NCI-H2171 (cell line): ENCODE measurements at regions not wholly inside any gene's neighbourhood (a gene's known extent, or its start where the extent isn't known, plus 50 kb on each side); places are given as distances from the start of the nearest gene placed in this dataset.
"Not testable (repeated sequence)": the region's sequence is repeated elsewhere in the genome, so short reads cannot be mapped to it uniquely, and the experiment has no call there.

ENCODE experiments used
- DNase-seq: peaks from one replicate; lab custom pipeline; 2025; lab: John Stamatoyannopoulos, UW

- DNase-seq, result no peak
Observed at GRCh38 chr16:26795184-26795583, 271.5 kb upstream of the C16orf82 start.

- DNase-seq, result no peak
Observed at GRCh38 chr16:26801628-26802027, 265.1 kb upstream of the C16orf82 start.

GRCh38 chr16:26802440-26802839, 264.3 kb upstream of the C16orf82 start:
- no peak for DNase-seq

- no peak for DNase-seq
Observed at GRCh38 chr16:26802965-26803364, 263.8 kb upstream of the C16orf82 start.

DNA sequence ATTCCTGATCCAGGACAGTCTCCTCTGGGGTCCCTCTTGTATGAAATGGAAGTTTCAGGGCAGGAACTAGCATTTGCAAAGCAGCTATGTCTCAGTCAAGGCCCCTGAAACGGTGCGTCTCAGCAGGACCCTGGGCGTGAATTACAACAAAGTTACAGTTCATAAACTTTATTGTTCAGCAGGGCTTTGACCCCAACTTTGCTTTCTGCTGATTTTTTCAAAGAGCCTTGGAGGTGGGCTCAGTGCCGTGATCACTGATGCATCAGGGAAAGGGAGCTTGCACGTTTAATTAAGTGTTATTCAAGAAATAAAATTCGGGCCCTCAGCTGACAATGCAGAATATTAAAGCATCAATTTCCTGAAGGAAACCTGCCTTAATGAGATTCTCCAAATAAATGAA, 260.1 kb upstream of the C16orf82 start:
- no peak for DNase-seq

DNA sequence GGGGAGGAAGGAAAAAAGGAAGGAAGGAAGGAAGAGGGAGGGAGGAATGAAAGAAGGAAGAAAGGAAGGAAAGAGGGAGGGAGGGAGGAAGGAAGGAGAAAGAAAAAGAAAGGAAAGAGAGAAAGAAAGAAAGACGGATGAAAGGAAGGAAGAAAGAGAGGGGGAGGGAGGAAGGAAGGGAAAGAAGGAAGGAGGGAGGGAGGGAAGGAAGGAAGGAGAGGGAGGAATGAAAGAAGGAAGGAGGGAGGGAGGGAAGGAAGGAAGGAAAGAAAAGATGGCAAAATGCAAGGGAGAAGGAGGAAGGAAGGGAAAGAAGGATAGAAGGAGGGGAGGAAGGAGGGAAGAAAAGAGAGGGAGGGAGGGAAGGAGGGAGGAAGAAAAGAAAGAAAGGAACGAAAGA, 257.3 kb upstream of the C16orf82 start:
- no peak for DNase-seq

- no peak for DNase-seq
Observed at GRCh38 chr16:26816266-26816665, 250.5 kb upstream of the C16orf82 start.

DNA sequence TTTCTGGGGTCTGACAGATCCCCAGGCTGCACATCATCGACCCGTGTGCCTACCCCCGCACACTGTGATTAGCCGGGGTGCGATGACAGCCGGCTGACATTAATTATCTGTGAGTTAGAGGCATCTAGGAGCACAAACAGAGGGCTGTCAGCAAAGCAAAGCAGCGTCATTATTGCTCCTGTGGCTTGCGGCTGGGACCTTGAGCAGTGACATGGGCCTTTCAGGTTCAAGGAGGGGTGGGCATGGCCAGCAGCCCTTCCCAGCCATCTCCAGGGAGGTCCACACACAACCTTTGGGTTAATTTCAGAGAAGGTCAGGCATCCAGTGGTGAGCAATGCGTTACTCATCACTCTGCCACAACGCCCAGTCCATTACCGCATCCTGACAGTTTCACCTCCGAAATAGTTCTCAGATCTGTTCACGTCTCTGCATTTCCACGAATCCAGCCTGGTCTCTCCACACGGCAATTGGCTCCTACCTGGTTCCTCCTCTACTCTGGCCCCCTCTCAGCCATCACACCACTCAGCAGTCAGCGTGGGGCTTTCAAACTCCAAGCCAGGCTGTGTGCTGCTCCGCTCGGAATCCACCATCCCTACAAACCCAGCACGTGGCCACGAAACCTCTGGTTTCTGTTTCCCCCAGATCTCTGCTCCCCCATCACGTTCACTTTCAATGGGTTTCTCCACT, 249.7 kb upstream of the C16orf82 start:
- DNase-seq, result no peak

- no peak for DNase-seq
Observed at GRCh38 chr16:26818393-26818792, 248.3 kb upstream of the C16orf82 start.

DNA sequence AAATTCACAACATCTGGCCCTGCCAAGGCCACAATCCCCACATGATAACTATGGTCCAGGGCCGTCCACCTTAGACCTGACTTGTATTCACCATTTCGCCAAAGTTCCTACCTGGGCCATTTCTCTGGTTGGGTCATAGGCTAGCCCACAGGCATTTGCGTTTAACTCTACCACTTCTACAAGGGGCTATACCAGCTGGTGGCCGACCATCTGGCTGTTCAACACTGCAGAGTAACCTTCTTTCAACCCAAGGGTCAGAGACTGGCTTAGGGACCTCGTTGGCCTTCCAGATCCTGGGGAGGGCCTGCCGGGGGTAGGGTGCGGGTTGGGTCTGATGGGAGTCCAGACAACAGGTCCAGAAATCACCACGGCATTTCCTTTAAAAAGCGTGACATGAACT, 242.3 kb upstream of the C16orf82 start:
- DNase-seq, result no peak

GRCh38 chr16:26826500-26826899, 240.2 kb upstream of the C16orf82 start:
- DNase-seq, result no peak

- DNase-seq, result no peak
Observed at GRCh38 chr16:26827386-26827785, 239.3 kb upstream of the C16orf82 start.

DNA sequence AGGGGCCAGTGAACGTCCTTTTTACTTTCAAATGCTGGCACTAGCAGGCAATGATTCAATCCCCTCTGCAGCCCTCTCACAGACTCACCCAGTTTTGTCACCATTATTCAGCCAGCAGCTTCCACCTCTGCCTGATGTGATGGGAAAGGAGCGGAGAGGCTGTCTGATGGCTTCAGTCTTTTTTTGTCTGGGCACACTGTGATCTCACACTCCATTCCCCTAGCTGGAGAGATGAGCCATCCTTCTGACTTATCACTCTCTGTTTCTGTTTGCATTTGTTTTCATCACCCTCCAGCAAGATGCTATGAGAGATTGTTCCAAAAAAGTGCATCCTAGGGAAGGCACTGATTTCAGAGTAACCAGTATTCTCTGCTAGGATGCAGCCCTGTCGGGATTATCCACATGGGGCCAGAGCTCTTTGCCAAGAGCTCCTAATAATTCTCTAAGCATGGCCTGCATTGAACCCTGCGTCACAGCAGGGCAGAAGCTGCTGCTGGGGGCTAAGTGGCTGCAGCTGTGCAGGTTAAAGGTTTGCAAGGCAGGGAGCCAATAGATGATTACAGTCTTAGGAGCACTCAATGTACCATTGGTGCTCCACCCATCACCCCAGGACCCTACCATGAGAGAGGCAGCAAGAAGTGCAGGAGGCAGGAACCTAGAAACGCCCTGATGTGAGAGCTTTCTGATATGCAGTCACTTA, 236.1 kb upstream of the C16orf82 start:
- DNase-seq, result peak; percentile 16

- not testable (repeated sequence) for DNase-seq
Observed at GRCh38 chr16:26836114-26836513, 230.6 kb upstream of the C16orf82 start.

GRCh38 chr16:26838931-26839330, 227.8 kb upstream of the C16orf82 start:
- DNase-seq, result no peak

DNA sequence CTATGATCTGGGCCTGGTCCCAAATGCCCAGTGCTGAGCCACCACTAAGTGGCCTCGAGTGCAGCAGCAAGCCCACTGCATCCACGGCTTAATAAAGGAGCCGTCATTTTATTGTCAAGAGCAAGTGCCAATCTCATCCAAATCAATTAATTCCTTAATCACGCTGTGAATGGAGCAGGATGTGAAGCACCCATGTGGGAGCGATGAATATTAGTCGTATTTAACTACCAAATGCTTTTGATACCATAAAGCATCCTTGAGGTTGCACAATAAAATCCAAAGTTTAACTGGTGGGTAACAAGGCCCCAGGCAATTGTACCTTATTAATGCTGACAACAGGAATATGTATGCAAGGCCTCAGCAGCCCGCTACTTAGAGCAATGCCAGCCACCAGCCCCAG, 226.0 kb upstream of the C16orf82 start:
- no peak for DNase-seq

- no peak for DNase-seq
Observed at GRCh38 chr16:26856271-26856670, 210.5 kb upstream of the C16orf82 start.

GRCh38 chr16:26856791-26857190, 209.9 kb upstream of the C16orf82 start:
- DNase-seq, result no peak

DNA sequence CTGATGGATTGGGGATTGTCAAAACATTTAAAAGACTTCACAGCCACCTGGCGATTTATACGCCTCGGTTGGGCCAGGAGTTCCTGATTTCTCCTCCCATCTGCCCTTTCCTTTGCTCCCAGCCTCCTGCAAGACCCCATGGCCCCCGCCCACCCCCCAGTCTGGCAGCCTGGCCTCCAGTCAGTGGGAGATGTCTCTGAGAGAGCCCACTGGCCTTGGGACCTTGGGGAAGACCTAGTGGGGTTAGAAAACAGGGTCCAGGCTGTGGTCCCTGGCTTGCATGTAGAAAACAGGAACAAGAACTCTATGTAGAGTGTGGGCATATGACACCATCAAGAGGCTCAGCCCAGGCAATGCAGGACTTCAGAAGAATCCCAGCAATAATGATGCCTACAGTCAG, 209.4 kb upstream of the C16orf82 start:
- no peak for DNase-seq

- no peak for DNase-seq
Observed at GRCh38 chr16:26860506-26860905, 206.2 kb upstream of the C16orf82 start.

- DNase-seq, result peak; percentile 61
Observed at GRCh38 chr16:26863931-26864330, 202.8 kb upstream of the C16orf82 start.

DNA sequence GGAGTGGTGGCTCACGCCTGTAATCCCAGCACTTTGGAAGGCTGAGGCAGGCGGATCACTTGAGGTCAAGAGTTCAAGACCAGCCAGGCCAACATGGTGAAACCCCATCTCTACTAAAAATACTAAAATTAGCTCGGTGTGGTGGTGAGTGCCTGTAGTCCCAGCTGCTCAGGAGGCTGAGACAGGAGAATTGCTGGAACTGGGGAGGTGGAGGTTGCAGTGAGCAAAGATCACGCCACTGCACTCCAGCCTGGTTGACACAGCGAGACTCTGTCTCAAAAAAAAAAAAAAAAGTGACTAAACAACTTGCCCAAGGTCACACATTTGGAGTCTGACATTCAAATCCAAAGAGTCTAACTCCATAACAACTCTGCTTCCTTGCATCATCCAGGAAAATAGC, 192.4 kb upstream of the C16orf82 start:
- DNase-seq, result not testable (repeated sequence)

DNA sequence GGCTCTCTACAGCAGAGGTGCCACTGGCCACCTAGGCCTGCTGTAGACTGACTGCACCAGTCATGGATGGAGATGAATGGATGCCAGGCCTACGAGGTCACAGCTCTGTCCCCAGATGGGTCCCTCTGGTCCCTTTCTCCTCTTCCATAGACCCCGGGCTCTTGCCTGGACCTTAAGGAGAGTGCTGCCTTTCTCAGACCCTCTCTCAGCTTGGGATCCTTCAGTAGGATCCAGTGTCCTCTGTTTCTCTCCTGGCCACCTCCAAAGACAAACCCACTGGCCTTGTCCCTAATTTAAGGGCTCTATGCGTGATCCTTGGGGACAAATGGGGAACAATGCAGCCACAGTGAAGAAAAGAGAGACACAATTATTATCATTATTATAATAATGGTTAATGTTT, 189.3 kb upstream of the C16orf82 start:
- DNase-seq, result no peak

DNA sequence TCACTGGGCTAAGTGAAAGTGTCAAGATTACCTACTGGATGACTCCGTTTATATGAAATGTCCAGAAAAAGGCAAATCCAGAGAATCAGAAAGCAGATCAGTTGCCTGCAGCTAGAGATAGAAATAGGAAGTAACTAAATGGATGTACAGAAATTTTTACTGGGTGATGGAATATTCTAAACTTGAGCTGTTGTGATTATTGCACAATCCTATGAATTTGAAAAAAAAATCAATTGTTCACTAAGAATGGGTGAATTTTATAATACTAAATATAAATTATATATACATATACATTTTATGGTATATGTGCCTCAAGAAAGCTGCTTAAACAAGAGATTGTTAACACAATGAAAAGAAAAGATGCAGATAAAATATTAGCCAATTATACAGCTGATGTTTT, 181.1 kb upstream of the C16orf82 start:
- DNase-seq, result no peak
